HepG2 (cell line): ENCODE measurements at regions not wholly inside any gene's neighbourhood (a gene's known extent, or its start where the extent isn't known, plus 50 kb on each side); places are given as distances from the start of the nearest gene placed in this dataset.

Experiments used
- ATAC-seq: fragments of 200-7000 bp; cut with Tn5 transposase; 3 replicates; pipeline ENCODE4 v1.9.1; 2020; ENCODE audit warnings: mild to moderate bottlenecking, moderate library complexity
- BruUV-seq: library from RNA; stranded (reverse); fragments of 400-500 nt; replicated peaks from 2 replicates; lab custom pipeline; 2021; lab: Mats Ljungman, UMichigan
- CTCF ChIA-PET: fragments of 300-600 bp; formaldehyde crosslinking; extraction: SDS; loops from one replicate; lab custom pipeline; 2021; ENCODE audit warnings: low total read pairs, inconsistent platforms, low intra/inter-chr PET ratio; lab: Yijun Ruan, JAX
- POLR2A ChIA-PET: fragments of 350-600 bp; sonication (Branson Sonifier 250); formaldehyde crosslinking; loops from one replicate; lab custom pipeline; 2020; ENCODE audit warnings: antibody characterized with exemption, inconsistent platforms; lab: Yijun Ruan, JAX
- DNase-seq: peaks from one replicate; pipeline ENCODE4 v3.0.0-alpha.2; 2015; ENCODE audit warnings: low spot score
- FAIRE-seq: peaks from 3 replicates; lab custom pipeline; 2011; peaks lifted over from hg19 to GRCh38; lab: Jason Lieb, UNC
- H2AFZ ChIP-seq: one replicate; pipeline ENCODE4 v1.6.1; 2011; ENCODE audit warnings: low read length, inconsistent platforms
- H3K27ac ChIP-seq: fragments of 300-600 bp; 3 replicates; pipeline ENCODE4 v1.8.0; 2011; ENCODE audit warnings: mixed run types, mild to moderate bottlenecking, mixed read lengths, low read length, inconsistent platforms; ENCODE audit not compliant: insufficient read depth; ENCODE audit errors: extremely low read length
- H3K27me3 ChIP-seq, 2 experiments: fragments of 200-600 bp in 1 of 2; 2 replicates in 1 of 2; 3 replicates in 1 of 2; pipeline versions ENCODE4 v1.6.0 to v1.8.0; 2011; ENCODE audit warnings: low read length in 2 of 2, mild to moderate bottlenecking in 2 of 2, moderate library complexity in 2 of 2, inconsistent platforms in 1 of 2; ENCODE audit not compliant: insufficient read depth in 2 of 2, control insufficient read depth in 1 of 2
- H3K36me3 ChIP-seq, 2 experiments: fragments of 200-600 bp in 1 of 2; replicated peaks in 1 of 2; 2 replicates in 1 of 2; 3 replicates in 1 of 2; pipeline versions ENCODE4 v1.5.1 to v1.8.0; 2011; ENCODE audit warnings: low read length in 2 of 2, inconsistent platforms in 1 of 2; ENCODE audit not compliant: insufficient read depth in 2 of 2, control insufficient read depth in 1 of 2
- H3K4me1 ChIP-seq: 2 replicates; pipeline ENCODE4 v1.5.1; 2012; ENCODE audit warnings: low read length, inconsistent platforms; ENCODE audit not compliant: insufficient read depth
- H3K4me2 ChIP-seq: 2 replicates; pipeline ENCODE4 v1.6.0; 2011; ENCODE audit warnings: low read depth, low read length, inconsistent platforms
- H3K4me3 ChIP-seq, 3 experiments: fragments of 200-600 bp in 1 of 3; sonication (generic), shearing (Covaris generic) in 1 of 3; replicated peaks in 1 of 3; 2 replicates each; pipeline ENCODE4 v1.5.1; 2011 to 2016; ENCODE audit warnings: low read length in 3 of 3, inconsistent platforms in 2 of 3, low read depth in 2 of 3, mild to moderate bottlenecking in 2 of 3, control low read depth in 1 of 3, mixed read lengths in 1 of 3; ENCODE audit not compliant: insufficient read depth in 1 of 3
- H3K79me2 ChIP-seq: one replicate; pipeline ENCODE4 v1.6.1; 2011; ENCODE audit warnings: low read length, inconsistent platforms; ENCODE audit not compliant: insufficient read depth
- H3K9ac ChIP-seq: 2 replicates; pipeline ENCODE4 v1.6.0; 2011; ENCODE audit warnings: mild to moderate bottlenecking, low read depth, low read length, inconsistent platforms; ENCODE audit not compliant: insufficient read depth
- H3K9me3 ChIP-seq: 2 replicates; pipeline ENCODE4 v1.5.1; 2012; ENCODE audit warnings: mild to moderate bottlenecking, low read length
- H4K20me1 ChIP-seq: 2 replicates; pipeline ENCODE4 v1.6.0; 2011; ENCODE audit warnings: inconsistent platforms, mild to moderate bottlenecking, low read length, moderate library complexity; ENCODE audit not compliant: insufficient read depth
- EEA1 ChIP-seq: sonication (generic); formaldehyde crosslinking; IDR thresholded peaks from 2 replicates; pipeline ENCODE4 v1.5.1; 2020; ENCODE audit warnings: mild to moderate bottlenecking, missing genetic modification reagents, borderline replicate concordance
- TP53 ChIP-seq: sonication (generic); formaldehyde crosslinking; conservative IDR thresholded peaks from 2 replicates; pipeline ENCODE4 v1.4.0; 2020; ENCODE audit warnings: missing genetic modification reagents
- ZFP1 ChIP-seq: IDR thresholded peaks from 2 replicates; pipeline ENCODE4 v1.6.1; 2016
- ZNF552 ChIP-seq: sonication (generic); formaldehyde crosslinking; IDR thresholded peaks from 2 replicates; pipeline ENCODE4 v1.9.0; 2022; ENCODE audit warnings: missing genetic modification reagents, mild to moderate bottlenecking, borderline replicate concordance
- ZNF629 ChIP-seq: sonication (generic); formaldehyde crosslinking; conservative IDR thresholded peaks from 2 replicates; pipeline ENCODE4 v1.5.0; 2020; ENCODE audit warnings: missing genetic modification reagents
- ZSCAN30 ChIP-seq: sonication (generic); formaldehyde crosslinking; IDR thresholded peaks from 2 replicates; pipeline ENCODE4 v1.5.0; 2020; ENCODE audit warnings: mild to moderate bottlenecking, missing genetic modification reagents
- WGBS: methylation state at CpG from one replicate; pipeline ENCODE4 v1.1.6; 2017; ENCODE audit warnings: low lambda C conversion rate; 5-methylcytosine and 5-hydroxymethylcytosine counted together
- in situ Hi-C: cut with HindIII; loops from 2 replicates; pipeline ENCODE4 v1.10.0; 2017; ENCODE audit warnings: low pct_unique_long_range_greater_than_20kb; ENCODE audit not compliant: extremely low pct_ligation_motif_present
- intact Hi-C: fragments of 100-400 bp; cut with micrococcal nuclease; formaldehyde crosslinking; loops from one replicate; pipeline ENCODE4 v1.10.0; 2022; ENCODE audit not compliant: unreplicated experiment

GRCh38 chr22:27558658-27559371 lies 242.7 kb downstream of the MN1 start:
- no TSS peak for BruUV-seq
- DNase-seq (no peak), ATAC-seq (no peak), FAIRE-seq (no peak)
- no peaks in the 10 kb centered on the region for H4K20me1 ChIP-seq
- in situ Hi-C loops: no loop called here
- no peaks in the 10 kb centered on the region; a peak in 1 of 5 replicates for H3K27me3 ChIP-seq
- ChIA-PET POLR2A (no interaction called here), CTCF (no interaction called here)
- peak; percentile 44 for TF ChIP-seq ZNF629 (CRISPR knock-in tag)
- TF ChIP-seq EEA1 (CRISPR knock-in tag): no peak
- no peak overlapping the region for H3K4me2 ChIP-seq
- H3K4me3 ChIP-seq: no peak overlapping the region
- 67% methylated on average over 11 of the region's 11 CpGs for WGBS
- no peaks in the 10 kb centered on the region for H3K9me3 ChIP-seq
- H3K36me3 ChIP-seq: no peaks in the 10 kb centered on the region
- no peaks in the 10 kb centered on the region for H3K4me1 ChIP-seq
- no peaks in the 10 kb centered on the region for H3K79me2 ChIP-seq
- intact Hi-C loops: no loop called here
- H3K27ac ChIP-seq: no peak overlapping the region
- no peak overlapping the region for H2AFZ ChIP-seq
- no peak overlapping the region for H3K9ac ChIP-seq

GRCh38 chr22:27560781-27561180 lies 240.8 kb downstream of the MN1 start:
- FAIRE-seq (no peak), DNase-seq (no peak), ATAC-seq (no peak)
- Histone ChIP-seq H3K4me2 (no peak overlapping the region), H4K20me1 (no peaks in the 10 kb centered on the region), H3K4me3 (no peak overlapping the region), H3K9me3 (no peaks in the 10 kb centered on the region), H3K27ac (no peak overlapping the region), H3K36me3 (no peaks in the 10 kb centered on the region), H3K27me3 (no peaks in the 10 kb centered on the region; a peak in 1 of 5 replicates), H2AFZ (no peak overlapping the region), H3K4me1 (no peaks in the 10 kb centered on the region), H3K79me2 (no peaks in the 10 kb centered on the region), H3K9ac (no peak overlapping the region)
- POLR2A ChIA-PET: no interaction called here
- intact Hi-C loops: no loop called here
- in situ Hi-C loops: no loop called here
- whole genome bisulfite sequencing: 15% methylated on average over 4 of the region's 5 CpGs
- CTCF ChIA-PET: no interaction called here
- TF ChIP-seq TP53 (CRISPR knock-in tag): no peak
- TF ChIP-seq ZFP1 (CRISPR knock-in tag): no peak
- TF ChIP-seq ZSCAN30 (CRISPR knock-in tag): no peak
- TF ChIP-seq ZNF552 (CRISPR knock-in tag): no peak
- no TSS peak for BruUV-seq
